ENCODE measurements at regions not wholly inside any gene's neighbourhood (a gene's known extent, or its start where the extent isn't known, plus 50 kb on each side); places are given as distances from the start of the nearest gene placed in this dataset.

GRCh38 chr12:42002563-42002962, 142.1 kb downstream of the GXYLT1 start:
- TF ChIP-seq CTCF (IDR thresholded peaks at IDR 0.05; ENCODE audit: low read depth, low read length, poor library complexity, severe bottlenecking) (no peak), EZH2phosphoT487 (IDR thresholded peaks at IDR 0.05; ENCODE audit: borderline replicate concordance, low read length) (no peak)

Measured in DOHH2 (cell line).